ENCODE measurements at regions not wholly inside any gene's neighbourhood (a gene's known extent, or its start where the extent isn't known, plus 50 kb on each side); places are given as distances from the start of the nearest gene placed in this dataset.

DNA sequence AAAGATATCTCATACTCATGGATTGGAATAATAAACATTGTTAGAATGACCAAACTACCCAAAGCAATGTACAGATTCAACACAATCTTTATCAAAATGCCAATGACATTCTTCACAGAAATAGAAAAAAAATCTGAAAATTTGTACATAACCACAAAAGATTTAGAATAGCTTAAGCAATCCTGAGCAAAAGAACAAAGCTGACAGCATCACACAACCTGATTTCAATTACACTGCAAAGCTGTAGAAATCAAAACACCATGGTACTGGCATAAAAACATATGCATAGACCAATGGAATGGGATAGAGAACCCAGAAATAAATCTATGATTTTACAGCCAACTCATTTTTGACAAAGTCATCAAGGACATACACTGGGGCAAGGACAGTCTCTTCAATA, 130.0 kb upstream of the TMEM72 start:
- DNase-seq (ENCODE audit: low spot score), result no peak

DNA sequence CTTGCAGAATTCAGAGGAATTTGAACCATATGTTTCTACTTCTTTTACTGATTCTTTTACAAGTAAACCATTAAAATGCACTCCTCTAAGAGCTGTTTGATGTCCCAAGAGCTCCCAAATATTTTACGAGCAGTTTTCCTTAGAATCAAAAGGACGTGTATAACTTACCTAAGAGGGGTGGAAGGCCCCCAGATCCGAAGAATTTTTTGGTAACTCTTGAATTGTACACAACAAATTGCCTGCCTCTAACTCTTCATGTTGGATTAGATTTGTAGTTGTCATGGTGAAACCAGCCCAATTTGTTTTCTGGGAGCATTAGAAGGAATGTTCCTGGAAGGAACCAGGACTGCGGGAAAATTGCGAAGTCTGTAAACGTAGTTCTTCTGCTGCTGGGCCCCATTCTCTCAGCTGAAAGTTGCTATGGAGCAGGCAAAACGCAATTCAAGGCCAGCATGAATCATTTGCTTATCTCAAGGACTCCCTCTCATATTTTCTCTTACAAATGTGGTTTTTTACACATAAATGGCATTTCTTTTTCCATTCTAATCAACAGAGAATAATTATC, 124.8 kb upstream of the TMEM72 start:
- DNase-seq (ENCODE audit: low spot score), result no peak

DNA sequence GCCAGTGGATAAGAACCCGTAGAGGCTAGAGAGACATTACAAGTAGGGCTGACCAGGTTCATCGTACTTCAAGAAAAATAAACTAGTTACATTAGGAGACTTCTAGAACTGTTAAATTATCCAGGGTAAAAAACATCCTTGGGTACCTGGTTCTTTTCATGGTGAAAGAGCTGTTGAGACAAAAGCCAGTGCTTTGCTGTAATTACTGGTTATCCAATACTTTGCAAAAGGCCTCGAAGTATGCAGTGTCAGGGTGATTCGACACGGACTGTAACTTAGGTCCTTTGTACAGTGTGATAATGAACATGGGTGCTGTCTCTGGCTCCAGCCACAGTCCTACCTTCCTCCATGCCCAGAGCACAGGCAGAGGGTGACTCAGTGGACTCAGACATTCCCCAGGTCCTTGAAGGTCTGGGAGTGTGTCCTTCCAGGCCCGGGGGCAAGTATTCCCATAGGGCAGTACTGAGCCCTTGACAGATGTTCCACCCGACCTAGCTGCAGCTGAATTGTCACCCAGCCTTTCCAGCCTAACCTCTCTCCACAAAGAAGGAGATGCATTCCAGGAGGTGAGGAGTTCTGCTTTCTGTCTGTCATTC, 123.6 kb upstream of the TMEM72 start:
- DNase-seq (ENCODE audit: low spot score), result no peak

DNA sequence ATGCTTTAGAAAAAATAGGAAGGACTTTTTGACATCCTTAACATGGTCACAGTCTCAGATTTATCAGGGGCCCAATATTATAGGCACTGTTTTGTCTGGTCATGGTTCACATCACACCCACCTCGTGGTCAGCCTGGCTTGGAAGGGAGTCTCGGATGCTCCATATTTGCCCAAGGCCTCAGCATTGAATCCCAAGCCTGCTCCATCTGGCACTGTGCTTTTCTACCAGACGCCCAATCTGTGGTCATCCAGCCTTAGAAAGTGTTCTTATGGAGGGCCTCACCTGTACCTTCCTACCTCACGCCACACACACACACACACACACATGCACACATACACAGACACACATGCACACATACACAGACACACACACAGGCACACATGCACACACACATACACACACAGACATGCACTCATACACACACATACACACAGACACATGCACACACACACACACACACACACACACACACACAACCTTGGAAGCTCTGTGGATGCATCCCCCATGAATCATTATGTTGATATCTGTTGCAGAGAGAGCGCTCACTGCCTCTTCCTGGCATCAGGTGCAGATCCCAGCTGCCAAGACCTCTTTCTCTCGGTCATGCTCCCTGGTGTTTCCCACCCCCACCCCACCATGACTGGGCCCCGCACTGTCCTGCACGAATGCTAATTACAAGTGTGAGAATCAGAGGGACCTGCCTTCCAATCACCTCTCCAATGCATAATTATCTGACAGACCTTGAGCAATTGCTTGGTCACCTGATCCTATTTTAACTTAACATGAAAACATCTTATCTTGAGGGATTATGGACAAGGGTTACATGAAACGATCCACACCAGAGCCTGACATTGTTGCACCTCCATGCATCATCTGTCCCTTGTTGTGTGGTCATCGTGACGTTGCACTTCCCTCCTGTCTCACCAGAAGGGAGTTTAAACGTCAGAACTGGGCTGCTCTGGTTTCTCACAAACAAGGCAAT, 122.7 kb upstream of the TMEM72 start:
- DNase-seq (ENCODE audit: low spot score), result no peak

DNA sequence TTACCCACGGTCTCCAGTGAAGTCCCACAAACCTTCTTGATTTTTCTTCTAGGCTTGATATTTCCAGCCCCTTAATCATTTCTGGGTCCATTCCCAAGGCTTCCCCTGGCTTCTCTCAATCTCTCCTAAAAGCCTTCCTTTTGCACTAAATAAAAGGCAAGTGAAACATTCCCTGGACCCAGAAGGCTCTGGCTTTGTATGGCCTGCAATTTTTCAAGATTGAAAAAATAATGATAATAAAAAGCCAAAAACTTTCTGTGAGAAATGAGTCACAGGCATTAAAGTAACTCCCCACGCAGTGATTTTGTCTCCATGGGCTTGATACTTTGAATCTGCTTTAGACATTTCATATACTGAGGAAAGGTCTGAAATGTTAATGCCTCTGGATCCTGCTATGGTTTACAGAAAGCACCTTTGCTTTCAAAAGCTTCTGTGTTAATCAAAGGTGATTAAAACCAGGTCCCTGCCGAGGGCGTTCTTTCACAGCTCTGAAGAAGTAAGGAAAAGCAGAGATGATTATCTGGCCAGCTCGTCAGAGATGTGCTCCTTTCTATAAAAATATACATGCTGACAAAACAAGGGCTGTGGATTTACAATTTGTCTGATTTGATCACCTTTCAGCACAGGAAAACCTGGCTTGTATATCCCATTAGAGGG, 118.9 kb upstream of the TMEM72 start:
- no peak for DNase-seq (ENCODE audit: low spot score)

DNA sequence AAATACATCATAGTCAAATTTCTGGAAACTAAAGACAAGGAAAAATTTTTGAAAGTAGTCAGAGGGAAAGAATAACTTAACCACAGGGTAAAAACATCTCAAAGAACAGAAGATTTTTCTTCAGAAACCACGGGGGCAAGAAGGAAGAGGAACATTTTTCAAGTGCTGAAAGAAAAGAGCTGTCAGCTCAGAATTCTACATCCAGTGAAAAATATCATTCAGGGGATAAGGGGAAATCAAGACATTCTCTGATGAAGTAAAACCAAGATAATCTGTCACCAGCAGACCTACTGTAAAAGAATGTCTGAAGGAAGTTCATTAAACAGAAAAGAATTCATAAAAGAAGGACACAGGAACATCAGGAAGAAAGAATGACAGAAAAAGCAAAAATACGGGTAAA, 111.2 kb upstream of the TMEM72 start:
- no peak for DNase-seq (ENCODE audit: low spot score)

DNA sequence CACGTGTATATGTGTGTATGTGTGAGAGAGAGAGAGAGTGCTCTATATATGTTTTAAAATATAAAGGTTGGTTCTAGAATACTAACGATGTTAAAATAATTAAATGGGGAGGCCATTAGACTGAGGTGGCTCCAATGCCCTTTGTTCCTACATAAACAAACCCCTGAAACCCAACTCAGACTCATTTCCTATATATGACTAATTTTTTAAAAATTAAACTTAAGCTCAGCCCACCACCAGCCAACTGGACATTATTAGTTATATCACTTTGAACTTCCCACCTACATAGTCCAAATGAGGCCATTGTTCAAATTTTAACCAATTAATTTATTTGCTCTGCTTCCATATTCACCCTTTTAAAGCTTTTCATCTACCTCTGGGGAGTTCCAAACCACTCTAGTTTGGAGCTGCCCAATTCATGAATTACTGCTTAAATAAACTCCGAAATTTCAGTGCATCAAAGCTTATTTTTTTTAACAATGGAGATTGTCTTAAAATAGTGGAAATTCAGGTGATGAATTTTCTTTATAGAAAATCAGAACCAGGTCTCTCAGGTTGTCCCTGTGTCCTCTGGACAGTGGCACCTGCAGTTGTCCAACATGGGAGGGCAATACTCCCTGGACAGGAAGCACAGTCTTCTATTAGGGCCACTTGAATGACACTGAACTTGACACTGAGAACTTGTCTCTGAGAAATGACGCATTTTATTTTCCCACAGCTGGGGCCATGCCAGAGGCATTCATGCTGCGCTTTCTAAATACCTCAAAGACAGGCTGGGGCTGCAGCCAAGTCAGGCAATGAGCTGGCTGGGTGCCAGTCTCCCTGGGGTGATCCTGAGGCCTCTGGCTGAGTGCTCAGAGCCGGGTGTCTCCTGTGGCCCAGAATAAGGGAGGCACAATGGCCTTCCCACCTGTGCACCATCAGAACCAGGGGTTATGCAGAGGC, 109.5 kb upstream of the TMEM72 start:
- DNase-seq (ENCODE audit: low spot score), result peak; percentile 26

DNA sequence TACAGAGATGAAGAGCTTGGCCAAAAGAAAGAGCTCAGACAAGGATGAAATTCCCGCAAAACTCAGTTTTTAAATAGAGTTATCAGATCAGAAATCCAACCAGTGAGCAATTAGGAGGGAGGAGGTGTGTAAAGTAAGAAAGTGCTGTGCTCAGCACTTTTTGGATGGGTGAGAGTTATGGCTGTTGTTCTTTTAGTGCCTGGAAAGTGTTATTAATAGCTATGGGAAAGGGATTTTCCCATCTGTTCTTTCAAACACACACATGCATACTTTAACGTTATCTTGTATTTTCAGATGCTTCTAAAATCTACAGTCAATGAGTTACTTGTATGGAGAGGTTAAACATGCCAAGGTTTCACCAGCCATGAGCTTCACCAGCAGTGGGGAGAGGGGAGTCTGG, 107.3 kb upstream of the TMEM72 start:
- no peak for DNase-seq (ENCODE audit: low spot score)

DNA sequence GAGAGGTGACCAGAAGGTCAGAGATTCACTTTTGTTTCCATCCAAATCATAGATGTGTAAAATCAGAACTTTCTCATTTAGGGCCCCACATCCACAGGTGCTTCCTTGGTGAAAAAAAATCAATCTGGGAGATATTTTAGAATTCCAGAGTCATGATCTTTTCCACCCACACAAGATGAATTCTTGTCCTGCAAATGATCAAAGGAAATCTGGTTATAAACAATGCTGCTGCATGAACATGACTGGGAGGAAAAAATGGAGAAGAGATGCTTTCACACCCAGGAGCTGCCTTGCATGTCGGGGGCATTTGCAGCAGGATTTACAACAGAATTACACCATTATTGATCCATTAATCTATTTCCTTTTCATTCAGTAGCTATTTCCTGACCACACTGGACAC, 106.5 kb upstream of the TMEM72 start:
- DNase-seq (ENCODE audit: low spot score), result no peak

DNA sequence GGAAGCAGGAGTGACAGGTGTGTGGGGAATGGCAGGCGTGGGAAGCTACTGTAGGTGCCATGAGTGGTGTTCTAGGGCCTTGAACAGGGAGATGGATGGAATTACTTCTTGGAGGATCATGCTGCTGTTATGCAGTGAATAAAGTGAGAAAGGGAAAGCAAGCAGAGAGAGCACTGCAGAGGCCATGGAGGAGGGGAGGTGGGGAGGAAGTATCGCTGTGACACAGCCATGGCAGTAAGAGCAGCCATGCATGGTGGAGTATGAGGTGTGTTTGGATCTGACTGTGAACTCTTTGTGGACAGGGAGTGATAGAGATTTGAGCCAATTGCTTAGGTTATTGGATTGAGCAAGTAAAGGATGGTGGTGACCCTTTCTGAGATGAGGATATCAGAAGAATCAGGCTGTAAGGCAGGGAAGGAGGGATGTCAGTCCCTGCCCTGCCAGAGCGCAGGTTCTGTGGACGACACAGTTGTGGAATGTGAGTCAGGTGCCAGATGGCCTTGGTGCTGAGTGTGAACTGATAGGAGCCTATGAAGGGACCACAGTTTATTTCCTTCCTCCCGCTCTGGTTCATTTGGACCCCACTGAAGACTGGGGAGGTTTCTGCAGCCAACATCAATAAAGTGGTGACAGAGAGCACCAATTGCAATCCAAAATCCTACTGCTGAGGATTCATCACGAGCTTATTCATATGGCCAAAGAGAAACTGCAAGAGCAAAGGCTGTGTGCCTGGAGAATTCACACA, 105.5 kb upstream of the TMEM72 start:
- DNase-seq (ENCODE audit: low spot score), result no peak

DNA sequence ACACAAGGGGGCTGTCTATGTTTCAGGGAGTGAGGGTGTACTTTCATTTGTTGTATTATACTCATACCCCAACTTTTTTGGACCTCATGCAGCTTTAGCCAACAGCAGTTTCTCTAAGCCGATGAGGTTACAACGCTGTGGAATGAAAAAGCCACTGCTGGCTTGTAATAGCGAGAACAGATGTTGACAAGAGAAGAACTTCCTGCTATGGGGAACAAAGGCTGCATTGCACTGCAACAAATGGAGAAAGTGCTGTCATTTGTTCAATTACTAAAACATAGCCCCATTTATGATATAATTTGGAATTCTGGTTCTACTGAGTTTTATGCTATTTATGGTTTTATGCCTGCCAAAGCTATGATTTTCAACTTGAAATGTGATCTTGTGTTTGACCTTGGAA, 104.2 kb upstream of the TMEM72 start:
- DNase-seq (ENCODE audit: low spot score), result no peak

DNA sequence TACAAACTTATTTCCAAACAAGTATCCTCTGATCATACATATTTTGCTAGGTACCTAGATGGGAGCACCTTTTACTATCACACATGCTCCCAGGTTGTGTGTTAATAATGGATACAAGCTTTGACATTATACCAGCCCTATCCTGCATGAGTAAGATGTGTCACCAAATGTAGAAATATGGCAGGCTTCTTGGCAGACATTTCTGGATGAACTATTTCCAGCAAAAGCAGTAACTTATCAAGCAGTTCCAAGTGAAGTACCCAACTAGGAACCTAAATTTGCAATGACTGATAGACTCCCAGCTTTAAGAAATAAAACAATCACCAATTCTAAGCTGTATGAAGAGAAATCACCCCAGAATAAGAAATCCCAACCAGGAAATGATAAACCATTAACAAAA, 103.7 kb upstream of the TMEM72 start:
- DNase-seq (ENCODE audit: low spot score), result no peak

DNA sequence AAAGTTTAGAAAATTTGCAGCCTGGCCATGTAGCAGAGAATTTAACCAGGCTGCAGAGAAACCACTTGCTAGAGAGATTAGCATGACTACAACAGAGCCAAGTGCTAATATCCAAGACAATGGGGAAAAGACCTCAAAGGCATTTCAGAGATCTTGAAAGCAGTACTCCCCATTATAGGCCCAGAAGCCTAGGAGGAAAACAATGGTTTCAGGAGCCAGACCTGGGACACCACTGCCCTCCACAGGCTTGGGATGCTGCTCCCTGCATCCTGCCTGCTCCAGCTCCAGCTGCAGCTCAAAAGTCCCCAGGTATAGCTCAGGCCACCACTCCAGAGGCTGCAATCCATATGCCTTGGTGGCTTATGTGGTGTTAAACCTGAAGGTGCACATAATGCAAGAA, 101.5 kb upstream of the TMEM72 start:
- no peak for DNase-seq (ENCODE audit: low spot score)

DNA sequence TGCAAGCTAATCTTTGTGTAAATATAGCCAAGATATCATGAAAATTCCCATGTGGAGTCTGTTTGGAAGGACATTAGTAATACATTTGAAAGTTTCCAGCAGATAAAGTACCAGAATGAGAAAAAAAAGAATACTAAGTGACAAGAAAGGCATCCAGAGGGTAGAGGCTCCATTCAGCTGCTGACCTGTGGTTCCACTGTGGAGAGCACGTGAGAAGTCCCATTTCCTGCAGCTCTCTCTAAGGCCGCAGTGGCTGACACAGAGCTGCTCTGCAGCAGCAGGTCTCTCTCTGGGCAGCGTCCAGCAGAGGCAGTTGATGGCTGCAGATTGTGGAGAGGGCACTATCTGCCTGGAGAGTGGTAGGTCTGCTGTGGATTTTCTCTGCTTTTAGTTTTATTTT, 100.1 kb upstream of the TMEM72 start:
- no peak for DNase-seq (ENCODE audit: low spot score)

DNA sequence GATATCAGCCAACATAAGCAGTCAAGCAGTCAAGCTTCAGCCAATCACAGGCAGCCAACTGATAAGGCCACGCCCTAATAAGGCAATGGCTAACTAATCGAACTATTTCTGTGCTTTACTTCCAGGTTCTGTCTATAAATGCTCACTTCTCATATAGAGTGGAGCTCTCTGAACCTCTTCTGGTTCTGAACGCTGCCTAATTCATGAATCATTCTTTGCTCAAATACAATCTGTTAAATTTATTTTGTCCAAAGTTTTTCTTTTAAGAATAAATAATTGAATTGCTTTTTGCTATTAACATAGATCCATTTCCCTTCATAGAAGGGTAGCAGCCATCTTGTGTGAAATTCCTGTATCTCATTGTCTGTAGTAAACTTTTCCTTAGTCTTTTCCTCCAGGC, 97.9 kb upstream of the TMEM72 start:
- no peak for DNase-seq (ENCODE audit: low spot score)

DNA sequence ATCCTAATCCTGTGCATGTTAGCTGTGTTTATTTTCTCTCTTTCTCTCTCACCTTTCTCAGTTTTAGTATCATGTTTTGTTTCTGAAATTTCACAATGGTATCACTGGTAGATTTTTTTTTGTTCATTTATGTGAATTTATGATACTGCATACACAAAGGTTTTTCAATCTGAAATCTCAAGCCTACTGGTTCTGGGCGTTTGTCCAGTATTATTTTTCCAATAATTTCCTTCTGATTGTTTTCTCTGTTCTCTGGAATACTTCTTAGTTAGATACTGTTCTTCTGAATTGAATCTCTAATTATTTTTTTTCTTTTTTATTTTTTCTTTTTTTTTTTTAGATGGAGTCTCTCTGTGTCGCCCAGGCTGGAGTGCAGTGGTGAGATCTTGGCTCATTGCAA, 96.2 kb upstream of the TMEM72 start:
- DNase-seq (ENCODE audit: low spot score), result no peak

DNA sequence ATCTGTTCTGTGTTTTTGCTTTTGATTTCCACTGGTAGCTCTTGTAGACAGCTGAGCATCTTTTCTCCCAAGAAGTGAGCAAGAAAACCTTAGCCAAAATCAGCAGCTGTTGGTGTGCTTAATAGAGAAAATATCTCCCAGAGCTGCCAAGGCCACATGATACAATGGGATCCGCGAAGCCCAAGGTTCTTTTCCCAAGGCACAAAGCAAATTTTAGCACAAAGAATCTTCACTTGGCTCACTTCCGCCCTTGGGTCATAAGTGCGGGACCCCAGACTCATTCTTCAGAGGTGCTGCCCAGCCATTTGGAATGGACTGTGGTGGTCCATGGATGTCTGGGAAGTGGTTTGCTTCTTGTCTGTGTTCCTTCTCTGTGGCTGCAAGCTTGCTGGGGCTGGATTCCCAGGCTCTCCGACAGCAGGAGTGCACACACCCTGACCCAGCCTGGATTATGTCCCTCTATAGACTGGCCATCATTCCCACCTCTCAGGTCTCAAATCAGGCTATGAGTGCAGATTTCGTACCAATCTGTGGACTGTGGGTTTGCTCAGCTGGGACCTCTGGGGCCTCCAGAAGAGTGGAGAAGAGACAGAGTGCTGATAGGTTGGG, 93.0 kb upstream of the TMEM72 start:
- no peak for DNase-seq (ENCODE audit: low spot score)

DNA sequence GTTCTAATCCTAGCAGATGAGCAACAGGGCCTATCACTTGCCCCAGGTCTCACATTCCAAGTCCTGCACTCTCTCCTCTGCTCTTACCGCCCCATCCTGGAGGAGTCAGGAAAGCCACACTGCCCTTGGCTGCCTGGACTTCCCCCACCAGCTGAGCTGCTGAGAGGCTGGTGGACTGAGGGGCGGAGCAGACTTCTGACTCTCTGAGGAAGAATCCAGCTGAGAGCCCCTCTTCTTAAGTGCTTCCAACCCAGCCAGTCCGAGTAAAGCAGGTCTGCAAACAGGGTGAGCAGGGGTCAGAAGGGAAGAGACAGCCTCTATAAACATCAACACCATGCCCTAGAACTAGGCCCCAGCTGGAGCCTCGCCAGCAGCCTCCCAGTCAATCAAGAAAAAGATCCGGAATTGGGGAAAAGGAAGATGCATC, 92.4 kb upstream of the TMEM72 start:
- DNase-seq (ENCODE audit: low spot score), result no peak

DNA sequence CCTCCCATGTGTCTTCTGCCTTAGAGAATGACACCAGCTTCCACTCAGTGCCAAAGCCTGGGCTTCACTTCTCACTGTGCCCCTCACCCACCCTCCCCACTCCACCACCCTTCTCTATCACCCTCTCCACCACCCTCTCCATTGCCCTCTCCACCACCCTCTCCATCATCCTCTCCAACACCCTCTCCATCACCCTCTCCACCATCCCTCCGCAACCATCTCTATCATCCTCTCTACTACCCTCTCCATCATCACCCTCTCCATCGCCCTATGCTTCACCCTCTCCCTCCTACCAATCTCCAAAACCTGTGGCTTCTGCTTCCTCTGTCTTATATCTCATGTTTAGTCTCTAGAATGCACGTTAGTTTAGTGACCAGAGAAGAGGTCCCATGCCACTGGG, 91.0 kb upstream of the TMEM72 start:
- no peak for DNase-seq (ENCODE audit: low spot score)

DNA sequence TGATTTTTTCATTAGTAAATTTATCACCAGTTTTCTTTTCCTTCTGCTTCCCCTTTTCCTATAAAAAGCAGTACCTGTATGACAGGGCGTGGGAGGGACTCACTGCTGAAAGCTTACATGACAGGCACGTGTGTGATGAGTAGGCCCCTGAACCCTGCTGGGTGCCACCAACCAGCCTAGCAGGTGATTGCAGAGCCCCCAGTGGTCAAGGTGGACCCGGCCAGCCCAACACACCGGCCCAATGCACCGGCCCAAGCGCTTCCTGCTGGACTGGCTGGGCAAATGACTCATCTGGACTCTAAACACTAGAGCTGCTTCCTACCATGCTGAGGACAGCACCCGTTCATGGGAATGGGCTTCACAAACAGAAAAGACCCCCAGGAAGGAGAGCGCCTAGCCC, 89.8 kb upstream of the TMEM72 start:
- no peak for DNase-seq (ENCODE audit: low spot score)

DNA sequence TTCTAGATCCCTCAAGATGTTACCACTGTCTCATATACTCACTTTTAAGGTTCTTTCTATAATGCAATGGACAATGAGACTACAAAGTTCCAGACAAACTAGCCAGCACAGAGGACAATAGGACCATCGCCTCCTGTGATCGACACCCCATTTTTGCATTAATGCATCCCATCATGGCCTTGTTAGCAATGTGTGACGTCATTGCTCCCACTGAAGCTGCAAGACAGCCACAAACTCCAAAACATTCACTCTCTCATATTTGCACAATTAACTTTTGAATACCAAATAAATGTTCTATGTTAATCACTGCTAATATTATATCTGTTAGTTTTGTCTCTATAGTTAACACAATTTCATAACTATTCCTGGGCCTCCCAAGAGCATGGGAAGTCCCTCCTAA, 88.8 kb upstream of the TMEM72 start:
- DNase-seq (ENCODE audit: low spot score), result no peak
